GM21515 (cell line): ENCODE measurements at regions not wholly inside any gene's neighbourhood (a gene's known extent, or its start where the extent isn't known, plus 50 kb on each side); places are given as distances from the start of the nearest gene placed in this dataset.
"Not testable (repeated sequence)": the region's sequence is repeated elsewhere in the genome, so short reads cannot be mapped to it uniquely, and the experiment has no call there.

Source experiments
- ATAC-seq: cut with Tn5 transposase; IDR thresholded peaks from one replicate; pipeline ENCODE4 v1.9.1; 2021; ENCODE audit not compliant: unreplicated experiment

DNA sequence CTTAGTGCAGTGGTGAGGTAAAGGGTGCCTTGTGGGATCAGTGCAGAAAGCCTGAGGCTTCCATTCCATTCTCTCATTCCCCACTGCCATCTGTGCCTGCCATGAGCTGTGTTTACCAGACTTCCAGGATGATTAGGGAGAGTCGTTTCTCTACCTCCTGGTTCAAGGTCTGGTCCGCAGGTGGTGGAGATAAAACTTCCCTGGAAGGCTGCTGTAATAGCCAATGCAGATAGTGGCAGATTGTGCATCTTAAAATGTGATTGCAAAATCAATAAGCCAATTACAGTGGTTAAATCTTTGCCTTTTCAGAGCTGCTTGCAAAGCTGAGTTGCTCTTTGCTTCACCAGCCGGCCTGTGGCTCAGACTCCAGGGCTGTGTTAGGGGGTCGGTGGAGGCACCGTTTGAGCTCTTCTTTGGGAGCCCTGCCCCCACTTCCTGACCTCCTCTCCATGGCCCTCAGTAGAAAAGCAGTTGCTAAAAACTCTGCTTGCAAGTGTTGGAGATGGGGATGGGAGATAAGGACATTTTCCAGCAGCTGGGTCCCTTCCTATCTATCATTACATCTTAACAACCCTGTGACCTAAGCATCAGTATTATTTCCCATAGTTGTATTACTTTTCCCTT is 95.2 kb upstream of the HS6ST1 start:
- no peak for ATAC-seq

DNA sequence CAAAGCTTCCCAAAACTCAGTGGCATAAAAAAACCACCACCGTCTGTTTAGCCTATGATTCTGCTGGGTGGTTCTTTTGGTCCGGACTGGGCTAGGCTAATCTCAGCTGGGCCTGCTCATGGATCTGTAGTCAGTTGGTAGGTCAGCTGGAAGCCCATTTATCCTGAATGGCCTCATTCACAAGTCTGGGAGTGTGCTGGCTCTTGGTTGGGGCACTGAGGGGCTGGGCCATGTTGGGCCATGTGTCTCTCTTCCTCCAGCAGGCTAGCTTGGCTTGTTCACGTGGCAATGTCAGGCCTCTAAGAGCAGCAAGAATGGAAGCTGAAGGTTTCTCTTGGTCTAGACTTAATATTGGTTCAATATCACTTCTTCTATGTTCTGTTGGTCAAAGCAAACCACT is 95.7 kb upstream of the HS6ST1 start:
- ATAC-seq: no peak

DNA sequence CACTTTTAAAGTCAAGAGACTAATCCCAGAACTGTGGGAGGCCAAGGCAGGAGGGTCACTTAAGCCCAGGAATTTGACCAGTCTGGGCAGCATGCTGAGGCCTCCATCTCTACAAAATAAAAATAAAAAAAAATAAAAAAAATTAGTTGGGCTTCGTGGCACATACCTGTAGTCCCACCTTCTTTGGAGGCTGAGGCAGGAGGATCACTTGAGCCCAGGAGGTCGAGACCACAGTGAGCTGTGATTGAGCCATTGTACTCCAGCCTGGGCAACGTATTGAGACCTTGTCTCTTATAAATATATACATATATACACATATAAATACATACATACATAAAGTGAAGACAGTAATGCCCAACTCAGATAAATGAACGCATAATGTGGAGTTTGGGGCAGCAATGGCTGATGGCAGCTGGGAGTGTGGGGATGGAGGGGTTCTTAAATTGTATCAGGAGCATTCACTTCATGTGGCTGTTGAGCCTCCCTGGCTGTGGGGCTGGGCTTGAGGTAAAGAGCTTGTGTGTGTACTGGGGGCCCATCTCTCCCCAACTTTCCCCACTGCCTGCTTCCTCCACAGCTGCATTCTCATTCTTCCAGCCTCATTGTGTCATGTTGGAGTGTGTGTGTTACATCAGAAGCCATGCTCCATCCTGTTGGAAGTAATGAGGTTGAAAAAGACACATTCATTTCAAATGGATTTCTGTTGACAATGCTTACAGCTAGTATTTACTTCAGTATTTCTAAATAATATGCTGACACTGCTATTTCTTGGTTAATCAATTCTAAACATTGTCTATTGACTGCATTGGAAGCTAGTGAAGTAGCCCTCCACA is 96.5 kb upstream of the HS6ST1 start:
- ATAC-seq: no peak

DNA sequence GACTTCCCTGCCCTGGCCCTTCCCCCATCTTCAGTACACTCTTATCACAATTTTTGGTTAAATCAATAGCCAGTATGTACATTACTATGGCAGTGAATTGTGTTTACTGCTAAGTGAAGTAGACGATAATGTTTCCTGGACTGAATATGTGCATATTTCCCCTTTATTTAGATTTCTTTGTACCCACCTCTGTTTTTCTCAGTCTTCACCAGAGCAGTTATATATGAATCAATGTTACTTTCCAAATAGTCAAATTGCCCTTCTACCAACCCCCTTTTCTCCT is 97.1 kb upstream of the HS6ST1 start:
- no peak for ATAC-seq

DNA sequence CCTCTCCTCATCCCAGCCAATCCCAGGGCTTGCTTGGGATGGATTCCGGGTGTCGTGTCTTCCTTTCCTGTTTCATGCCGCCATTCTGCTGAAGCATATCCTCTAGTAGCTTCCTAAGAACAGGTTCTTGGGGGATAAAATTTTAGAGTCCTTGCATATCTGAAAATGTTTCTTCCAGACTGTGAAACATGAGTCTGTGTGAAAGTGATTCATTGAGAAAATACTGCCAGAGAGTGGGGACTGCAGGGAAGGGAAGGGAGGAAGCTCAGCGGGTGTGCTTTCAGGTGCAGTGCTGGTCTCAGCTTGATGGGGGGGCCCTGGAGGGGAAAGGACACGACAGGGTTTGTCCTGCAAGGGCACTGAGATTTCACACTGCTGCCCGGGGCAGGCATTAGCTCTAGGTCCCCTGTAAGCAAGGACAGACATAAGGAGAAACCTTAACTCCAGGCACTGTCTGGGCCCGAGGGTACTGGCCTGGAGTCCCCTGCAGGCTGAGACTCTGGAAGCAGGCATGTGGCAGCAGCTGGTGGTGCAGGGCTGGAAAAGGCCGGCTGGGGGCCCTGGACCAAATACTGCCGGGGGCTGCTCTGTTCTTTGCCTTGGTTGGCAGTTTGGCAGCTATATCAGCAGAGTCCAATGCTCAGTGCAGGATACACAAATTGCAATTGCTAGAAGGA is 97.6 kb upstream of the HS6ST1 start:
- no peak for ATAC-seq

DNA sequence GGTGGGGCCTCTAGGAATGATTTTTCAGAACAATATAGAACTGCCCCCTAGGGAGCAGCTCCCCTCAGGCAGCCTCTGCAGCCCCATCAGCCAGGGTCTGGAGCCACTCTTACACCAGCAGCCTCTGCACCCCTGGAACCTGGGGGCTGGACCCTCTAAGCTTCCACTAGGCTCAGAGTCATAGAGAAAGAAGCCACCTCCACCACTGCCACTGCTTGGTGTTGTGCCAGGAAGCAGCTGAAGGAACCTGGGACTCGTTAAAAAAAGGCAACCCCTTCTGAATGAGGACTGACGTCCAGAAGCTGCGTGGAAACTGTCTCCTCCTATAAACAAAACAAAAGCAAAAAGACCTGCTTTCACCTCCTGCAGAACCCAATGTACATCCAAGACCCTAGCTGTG is 98.1 kb upstream of the HS6ST1 start:
- ATAC-seq: no peak

DNA sequence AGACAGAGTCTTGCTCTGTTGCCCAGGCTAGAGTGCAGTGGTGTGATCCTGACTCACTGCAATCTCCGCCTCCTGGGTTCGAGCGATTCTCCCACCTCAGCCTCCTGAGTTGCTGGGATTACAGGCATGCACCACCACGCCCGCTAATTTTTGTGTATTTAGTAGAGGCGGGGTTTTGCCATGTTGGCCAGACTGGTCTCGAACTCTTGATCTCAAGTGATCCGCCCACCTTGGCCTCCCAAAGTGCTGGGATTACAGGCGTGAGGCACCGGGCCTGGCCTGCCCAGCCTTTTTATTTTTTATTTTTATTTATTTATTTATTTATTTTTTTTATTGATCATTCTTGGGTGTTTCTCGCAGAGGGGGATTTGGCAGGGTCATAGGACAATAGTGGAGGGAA is 98.6 kb upstream of the HS6ST1 start:
- ATAC-seq: not testable (repeated sequence)

DNA sequence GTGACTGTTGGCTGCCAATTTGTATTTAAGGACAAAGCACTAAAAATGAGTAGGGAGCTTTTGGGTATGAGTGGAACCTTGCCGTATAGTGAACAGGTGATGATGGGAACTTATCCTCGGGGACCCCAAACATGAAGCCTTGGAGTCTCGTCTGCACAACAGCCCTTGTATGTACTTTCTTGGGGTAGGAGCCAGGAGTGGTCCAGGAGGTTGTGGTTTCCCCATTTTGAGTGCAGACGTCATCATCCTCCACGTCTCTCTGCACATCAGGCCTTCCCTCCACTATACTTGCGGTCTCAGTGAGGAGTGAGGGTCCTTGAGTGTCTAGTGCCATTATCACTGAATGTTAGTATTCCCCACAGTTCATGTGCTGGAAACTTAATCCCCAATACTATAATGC is 101.5 kb upstream of the HS6ST1 start:
- no peak for ATAC-seq

DNA sequence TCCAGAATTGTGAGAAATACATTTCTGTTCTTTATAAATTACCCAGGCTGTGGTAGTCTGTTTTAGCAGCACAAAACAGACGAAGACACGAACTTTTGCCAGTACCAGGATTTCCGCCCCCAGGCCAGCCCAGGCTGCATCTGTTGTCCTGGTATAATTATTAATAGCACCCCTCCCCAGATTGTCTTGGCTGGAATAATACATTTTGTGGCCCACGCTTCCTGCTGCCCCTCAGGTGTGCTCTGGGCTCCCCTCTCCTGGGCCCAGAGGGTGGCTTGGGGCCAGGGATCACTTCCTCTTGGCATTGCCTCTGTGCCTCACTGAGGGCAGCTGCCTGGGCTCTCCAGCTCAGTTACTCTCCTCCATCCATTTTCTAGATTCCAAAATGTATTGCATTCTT is 102.1 kb upstream of the HS6ST1 start:
- no peak for ATAC-seq

DNA sequence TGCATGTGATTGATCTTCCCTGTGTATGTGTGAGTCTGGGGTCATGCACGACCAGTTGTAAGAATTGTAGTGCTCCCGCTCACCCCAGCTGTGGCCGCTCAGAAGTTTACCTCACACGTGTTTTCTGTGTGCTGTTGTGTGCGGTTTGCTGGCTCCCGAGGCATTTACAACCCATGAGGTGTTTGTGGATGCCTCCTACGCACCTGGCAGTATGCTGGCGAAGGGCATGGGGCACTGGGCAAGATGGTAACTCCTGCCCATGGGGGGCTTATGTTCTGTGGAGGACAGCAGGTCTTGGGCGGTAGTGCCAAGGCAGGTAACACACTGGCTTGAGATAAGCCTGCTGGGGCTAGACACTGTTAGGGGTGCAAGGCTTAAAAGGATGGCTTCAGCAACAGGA is 102.6 kb upstream of the HS6ST1 start:
- no peak for ATAC-seq

DNA sequence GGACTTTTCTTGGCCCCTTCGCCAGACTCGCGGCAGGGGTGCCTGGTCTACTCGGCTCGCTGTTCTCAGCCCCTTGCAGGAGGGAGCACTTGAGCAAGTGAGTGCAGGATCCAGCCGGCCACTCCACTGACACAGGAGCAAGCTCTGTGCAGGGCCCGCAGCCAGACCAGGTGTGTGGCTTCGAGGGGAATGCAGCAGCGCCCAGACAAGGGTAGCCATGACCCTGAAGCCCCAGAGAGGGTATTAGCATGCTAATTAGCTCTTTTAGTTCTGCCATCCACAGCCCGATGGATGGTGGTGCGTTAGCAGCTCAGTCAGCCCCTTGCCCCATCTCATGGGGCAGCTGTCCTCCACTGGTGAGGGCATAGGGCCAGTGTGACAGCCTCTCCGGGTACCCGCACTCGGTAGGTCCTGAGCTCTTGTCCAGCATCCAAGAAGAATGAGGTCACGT is 103.2 kb upstream of the HS6ST1 start:
- ATAC-seq: no peak

DNA sequence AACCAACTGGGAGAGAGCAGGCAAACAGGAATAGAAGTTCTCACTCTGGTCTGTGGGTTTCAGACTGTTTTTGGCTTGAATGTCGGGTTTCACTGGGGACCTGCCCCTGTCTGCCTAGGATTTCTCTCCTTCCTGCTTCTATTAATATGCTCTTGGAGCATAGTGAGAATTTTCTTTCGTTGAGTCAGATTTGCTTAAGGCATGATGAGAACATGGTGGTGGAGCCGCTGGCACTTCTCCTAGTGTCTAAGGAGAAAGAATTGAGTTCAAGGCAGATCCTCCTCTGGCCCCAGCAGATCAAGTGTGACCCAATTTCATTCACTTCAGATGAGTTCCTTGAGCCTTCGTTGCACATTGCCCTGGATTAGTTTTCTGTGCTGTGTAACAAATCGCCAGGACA is 103.9 kb upstream of the HS6ST1 start:
- no peak for ATAC-seq

DNA sequence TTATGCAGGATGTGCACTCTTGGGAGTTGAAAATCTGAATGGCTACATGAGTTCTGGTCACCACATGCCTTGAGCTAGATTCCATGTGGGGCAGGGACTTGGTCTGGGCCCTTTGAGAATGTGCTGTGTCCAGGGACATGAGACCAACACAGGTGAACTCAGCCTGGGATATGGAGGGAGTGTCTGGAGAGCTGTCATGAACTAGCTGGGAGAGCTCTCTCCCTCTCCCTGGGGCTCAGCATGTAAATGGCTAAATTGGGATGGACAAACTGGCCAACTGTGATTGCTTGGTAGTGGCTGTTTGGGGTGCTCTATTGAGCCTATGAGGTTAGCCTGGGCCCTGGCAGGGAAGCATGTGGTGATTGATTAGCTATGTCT is 105.1 kb upstream of the HS6ST1 start:
- ATAC-seq: no peak

DNA sequence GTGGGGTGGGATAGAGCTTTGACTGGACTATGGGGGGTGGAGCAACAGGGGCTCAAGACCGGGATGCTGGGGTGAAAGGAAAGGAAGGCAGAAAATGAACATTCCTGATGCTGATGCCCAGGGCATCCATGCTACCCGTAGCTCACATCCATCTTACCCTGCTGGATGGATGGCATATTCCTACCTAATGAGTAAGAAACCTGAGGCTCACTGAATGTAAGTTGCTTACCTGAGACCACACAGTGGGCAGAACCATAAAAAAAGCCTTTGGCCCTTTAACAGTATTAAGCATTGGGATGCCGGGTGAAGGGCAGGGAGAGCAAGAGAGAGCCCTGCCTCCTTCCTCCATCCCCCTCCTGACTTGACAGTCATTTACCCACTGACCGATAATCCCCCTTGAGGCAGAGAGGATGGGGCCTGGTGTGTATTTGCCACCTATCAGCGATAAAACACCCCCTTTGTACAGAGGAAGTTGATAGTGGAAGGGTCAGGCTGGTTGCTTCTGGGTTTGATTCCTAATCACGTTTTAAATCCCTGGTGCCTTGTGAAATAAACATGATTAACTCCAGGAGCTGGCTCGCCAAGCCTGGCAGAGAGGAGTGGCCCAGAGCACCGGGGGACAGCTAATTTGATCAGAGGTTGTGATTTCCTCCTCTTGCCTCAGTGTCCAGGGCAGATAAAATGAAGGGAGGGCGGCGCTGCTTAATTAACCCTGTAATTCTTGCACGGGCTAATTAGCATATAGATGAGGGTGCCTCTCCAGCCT is 105.9 kb upstream of the HS6ST1 start:
- ATAC-seq: no peak

DNA sequence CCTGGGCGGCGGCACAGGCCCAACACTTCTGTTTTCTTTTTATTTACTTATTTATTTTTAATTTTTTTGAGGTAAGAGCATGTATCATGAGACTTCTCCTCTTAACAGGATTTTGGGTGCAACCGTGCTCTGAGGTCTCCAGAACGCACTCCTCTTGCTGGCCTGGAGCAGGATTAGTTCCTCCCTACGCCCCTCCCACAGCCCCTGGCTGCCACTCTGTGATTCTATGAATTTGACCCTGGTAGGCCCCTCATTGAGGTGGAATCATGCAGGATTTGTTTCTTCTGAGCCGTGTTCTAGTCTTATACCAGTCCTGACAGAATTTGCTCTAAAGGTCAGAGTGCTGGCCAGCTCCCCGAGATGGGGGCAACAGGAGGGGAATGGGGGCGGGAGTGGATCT is 106.5 kb upstream of the HS6ST1 start:
- no peak for ATAC-seq

DNA sequence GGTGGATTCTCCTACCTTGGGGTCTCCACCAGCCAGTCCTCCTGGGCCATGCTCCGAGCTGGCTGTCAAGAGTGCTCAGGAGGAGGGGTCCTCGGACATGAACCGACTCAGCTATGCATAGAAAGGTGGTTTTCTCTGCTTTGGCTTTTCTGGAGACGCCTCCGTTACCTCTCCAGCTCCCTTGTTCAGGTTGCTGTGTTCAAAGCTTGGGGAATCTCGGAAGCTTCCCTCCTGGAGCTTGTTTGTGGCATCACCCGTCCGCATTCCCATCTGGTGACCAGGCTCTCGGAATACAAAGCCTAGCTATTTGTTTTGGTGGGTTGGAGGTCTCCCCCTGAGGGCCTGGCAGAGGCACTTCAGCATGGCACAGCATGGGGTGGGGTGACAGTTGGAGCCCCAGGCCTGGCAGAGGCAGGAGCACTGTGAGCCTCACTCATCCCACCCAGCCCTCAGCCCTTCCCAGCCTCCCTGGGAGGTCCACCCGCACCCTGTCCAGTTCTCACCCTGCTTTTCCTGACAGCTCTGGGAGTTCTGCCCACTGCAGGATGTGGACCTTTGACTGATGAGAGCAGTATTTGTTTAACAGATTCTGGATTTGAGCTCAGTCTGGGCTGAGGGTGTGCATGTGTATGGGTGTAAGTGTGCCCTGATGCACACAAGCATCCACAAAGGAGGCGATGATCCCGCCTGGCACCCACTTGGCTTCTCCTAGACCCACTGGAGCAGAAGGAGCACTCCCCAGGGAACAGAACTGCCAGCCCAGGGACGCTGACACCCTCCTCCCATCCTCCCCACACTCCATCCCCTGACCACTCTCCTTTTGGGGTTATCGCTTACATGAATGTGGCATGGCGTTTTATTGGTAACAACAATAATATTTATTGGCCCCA is 107.3 kb upstream of the HS6ST1 start:
- ATAC-seq: no peak

DNA sequence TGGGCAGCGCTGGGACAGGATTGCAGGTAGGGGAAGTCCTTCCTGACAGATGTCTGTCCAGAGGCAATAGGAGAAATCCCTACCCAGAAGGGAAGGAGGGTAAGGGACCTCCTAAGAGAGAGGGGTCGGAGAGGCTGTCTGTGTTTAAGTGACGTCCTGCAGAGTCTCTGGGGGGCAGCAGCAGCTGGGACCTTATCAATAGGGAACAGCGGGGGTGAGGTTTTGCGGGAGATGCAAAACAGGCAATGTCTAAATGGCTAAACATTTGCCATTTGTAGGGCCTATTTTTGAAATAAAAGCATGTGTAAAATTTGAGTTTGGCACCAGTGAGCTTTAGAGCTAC is 108.7 kb upstream of the HS6ST1 start:
- no peak for ATAC-seq

DNA sequence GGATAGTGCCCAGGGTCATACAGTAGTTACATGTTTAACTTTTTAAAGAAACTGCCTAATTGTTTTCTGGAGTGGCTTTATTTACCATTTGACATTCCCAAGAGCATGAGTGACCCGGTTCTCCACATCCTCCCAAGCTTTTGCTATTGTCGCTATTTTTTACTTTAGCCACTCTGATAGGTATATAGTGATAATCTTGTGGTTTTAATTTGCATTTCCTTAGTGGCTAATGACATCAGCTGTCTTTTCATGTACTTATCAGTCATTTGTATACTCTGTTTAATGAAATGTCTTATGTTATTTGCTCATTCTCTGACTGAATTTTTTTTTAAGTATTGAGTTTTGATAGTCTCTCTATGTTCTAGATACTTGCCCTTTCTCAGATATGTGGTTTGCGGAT is 109.7 kb upstream of the HS6ST1 start:
- no peak for ATAC-seq

DNA sequence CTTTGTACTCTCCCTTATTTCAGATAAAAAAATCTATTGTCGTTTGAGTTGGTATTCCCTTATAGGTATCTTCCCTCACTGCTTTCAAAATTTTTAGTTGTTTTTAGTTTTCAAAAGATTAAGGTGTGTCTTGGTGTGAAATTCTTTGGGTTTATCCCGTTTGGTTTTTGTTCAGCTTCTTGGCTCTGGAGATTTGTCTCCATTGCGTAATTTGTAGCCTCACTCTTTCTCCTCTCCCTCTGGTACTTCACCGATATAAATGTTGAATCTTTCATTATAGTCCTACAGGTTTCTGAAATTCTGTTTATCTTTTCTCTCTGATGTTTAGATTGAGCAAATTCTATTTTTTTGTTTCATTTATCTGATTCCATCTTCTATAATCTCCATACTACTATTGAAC is 113.8 kb upstream of the HS6ST1 start:
- ATAC-seq: no peak

DNA sequence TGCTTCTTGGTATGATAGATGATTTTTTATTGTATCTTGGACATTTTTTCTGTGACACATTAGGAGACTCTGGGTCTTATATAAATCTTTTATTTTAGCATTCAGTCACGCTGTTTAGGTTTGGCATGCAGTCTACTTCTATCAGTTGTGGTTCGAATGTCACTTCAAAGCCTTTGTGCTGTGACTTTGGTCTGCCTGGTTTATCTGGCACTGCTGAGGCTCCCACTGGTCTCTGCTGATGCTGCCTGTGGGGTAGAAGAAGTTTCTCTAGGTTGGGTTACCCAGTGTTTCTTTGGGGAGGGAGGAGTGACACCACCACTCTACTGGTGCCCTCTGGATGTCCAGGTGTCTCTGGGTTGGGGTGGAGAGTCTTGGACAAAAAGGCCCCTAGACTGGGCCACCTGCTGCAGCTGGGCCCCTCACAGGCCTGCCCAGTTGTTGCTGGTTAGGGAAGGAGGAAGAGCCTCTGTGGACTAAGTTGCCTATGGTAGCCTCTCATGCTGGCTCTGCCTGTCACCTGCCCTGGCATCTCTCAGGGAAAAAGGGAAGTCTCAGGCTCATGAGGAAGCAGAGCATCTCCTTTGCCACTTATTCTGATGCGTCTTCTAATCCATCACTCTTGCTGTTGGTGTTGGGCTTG is 115.4 kb upstream of the HS6ST1 start:
- no peak for ATAC-seq
